Psoas muscle (tissue), 7 donors: ENCODE measurements at regions not wholly inside any gene's neighbourhood (a gene's known extent, or its start where the extent isn't known, plus 50 kb on each side); places are given as distances from the start of the nearest gene placed in this dataset.

Experiments
- ATAC-seq, 4 donors: fragments of 200-7000 bp; cut with Tn5 transposase; one replicate each; pipeline ENCODE4 v1.9.1; 2020; ENCODE audit warnings: moderate library complexity in 3 of 4, mild to moderate bottlenecking in 2 of 4
- DNase-seq, 2 donors: peaks; one replicate each; pipeline ENCODE4 v3.0.0-alpha.2; 2020
- H3K27ac ChIP-seq: fragments of 200-600 bp; one replicate; pipeline ENCODE4 v1.8.0; 2022
- H3K27me3 ChIP-seq, 3 donors: fragments of 200-600 bp in 1 of 3; one replicate each; pipeline versions ENCODE4 v1.6.1 to v1.8.0; 2013 to 2022; ENCODE audit warnings: low read length in 2 of 3, mild to moderate bottlenecking in 2 of 3, moderate library complexity in 1 of 3; ENCODE audit not compliant: insufficient read depth in 3 of 3
- H3K36me3 ChIP-seq, 2 donors: fragments of 200-600 bp in 1 of 2; one replicate each; pipeline versions ENCODE4 v1.6.1 to v1.8.0; 2013 to 2022; ENCODE audit warnings: low read depth in 1 of 2, mild to moderate bottlenecking in 1 of 2, moderate library complexity in 1 of 2; ENCODE audit not compliant: insufficient read depth in 1 of 2
- H3K4me1 ChIP-seq: fragments of 200-600 bp; one replicate; pipeline ENCODE4 v1.8.0; 2022
- H3K4me3 ChIP-seq: fragments of 200-600 bp; one replicate; pipeline ENCODE4 v1.8.0; 2022; ENCODE audit warnings: mild to moderate bottlenecking
- H3K9me3 ChIP-seq: fragments of 200-600 bp; one replicate; pipeline ENCODE4 v1.8.0; 2022
- WGBS, 3 donors: extraction: QIAGEN DNeasy Blood & Tissue Kit; methylation state at CpG; one replicate each; pipeline versions ENCODE4 v1.1.6 to v1.1.7; 2013; 5-methylcytosine and 5-hydroxymethylcytosine counted together
- intact Hi-C, 2 donors: fragments of 100-400 bp; cut with DNase I; formaldehyde crosslinking; loops; one replicate each; pipeline versions ENCODE4 v1.11.0 to v1.14.2; 2022
- TF ChIP-seq, protein P1 (sequence below): fragments of 200-600 bp; IDR thresholded peaks from one replicate; pipeline ENCODE4 v1.8.0; 2022; ENCODE audit warnings: antibody characterized with exemption
- donor health status: healthy with polysubstance abuse.
- donor health status: DM: no; HTN: no; CAD: no; lungs with moderate emphysema.
- donor health status: Bipolar disorder and iron deficiency.
- donor health status: healthy.
- donor health status: DM: yes; HTN: yes; CAD: no.
- donor health status: DM: no; HTN: no; CAD: no.
- donor health status: DM: yes; HTN: yes; CAD: no.

DNA sequence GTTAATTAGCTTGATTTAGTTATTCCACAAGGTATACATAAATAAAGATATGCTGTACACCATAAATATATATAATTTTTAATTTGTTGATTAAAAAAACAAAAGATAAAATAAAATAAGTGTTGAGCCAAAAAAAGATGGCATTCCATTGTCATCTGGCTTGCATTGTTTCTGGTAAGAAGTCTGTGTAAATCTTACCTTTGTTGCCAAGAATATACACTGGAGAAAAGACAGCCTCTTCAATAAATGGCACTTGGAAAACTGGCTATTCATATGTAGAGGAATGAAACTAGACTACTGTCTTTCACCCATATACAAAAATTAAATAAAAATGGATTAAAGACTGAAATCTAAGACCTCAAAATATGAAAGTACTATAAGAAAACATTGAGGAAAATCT, 196.5 kb downstream of the IER5 start:
- no peak for DNase-seq
- Histone ChIP-seq H3K36me3 (no peaks in the 10 kb centered on the region), H3K9me3 (peaks cover 30% of the 10 kb centered on the region), H3K4me1 (no peaks in the 10 kb centered on the region), H3K27me3 (no peaks in the 10 kb centered on the region), H3K27ac (no peak overlapping the region), H3K4me3 (no peak overlapping the region)
- no peak for ATAC-seq
- intact Hi-C loops, result no loop called here
- TF ChIP-seq, protein P1, sequence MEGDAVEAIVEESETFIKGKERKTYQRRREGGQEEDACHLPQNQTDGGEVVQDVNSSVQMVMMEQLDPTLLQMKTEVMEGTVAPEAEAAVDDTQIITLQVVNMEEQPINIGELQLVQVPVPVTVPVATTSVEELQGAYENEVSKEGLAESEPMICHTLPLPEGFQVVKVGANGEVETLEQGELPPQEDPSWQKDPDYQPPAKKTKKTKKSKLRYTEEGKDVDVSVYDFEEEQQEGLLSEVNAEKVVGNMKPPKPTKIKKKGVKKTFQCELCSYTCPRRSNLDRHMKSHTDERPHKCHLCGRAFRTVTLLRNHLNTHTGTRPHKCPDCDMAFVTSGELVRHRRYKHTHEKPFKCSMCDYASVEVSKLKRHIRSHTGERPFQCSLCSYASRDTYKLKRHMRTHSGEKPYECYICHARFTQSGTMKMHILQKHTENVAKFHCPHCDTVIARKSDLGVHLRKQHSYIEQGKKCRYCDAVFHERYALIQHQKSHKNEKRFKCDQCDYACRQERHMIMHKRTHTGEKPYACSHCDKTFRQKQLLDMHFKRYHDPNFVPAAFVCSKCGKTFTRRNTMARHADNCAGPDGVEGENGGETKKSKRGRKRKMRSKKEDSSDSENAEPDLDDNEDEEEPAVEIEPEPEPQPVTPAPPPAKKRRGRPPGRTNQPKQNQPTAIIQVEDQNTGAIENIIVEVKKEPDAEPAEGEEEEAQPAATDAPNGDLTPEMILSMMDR, result no peak

DNA sequence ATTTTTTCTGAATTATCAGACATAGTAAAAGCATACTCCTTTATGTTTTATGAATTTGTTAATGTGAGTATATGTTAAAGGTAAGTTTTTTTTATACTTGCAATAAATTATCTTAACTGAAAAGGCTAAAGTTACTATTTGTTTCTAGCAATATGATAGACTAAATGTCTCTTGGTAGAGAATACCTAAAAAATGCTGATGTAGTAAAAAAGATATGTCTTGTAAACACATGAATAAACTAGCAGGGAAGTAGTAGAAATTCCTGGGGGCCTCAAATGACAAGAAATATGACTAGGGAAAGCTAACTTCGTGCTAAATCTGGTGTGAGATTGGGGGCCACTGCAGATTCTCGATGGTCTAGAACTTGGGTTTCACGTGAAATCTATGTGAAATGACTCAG, 188.1 kb upstream of the CACNA1E start:
- TF ChIP-seq, protein P1, result no peak
- DNase-seq (no peak), ATAC-seq (no peak)
- WGBS, 3 donors, result 58 to 78% (median 70%) methylated on average over 3 of the region's 3 CpGs
- Histone ChIP-seq H3K27me3 (no peaks in the 10 kb centered on the region), H3K4me3 (no peak overlapping the region), H3K27ac (no peak overlapping the region), H3K4me1 (no peaks in the 10 kb centered on the region), H3K36me3 (no peaks in the 10 kb centered on the region), H3K9me3 (no peaks in the 10 kb centered on the region)
- intact Hi-C loops, result no loop called here

DNA sequence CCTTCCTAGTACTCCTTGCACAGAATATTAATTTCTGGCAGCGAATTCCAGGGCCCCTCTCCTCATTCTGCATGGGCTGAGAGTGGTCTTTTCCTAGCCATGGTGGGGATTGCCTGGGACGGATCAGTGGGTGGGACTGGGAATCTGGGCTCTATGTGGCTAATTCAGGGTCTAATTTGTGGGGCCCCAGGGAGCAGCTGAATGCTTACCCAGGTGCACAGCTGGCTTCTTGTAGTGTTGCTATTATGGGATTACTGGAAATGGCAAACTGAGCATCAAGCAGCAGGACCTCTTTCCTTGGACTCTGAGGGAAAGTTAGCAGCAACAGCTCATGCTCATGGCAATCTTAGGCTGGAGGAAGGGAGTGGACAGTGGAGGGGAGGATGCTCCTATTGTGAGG, 187.1 kb upstream of the CACNA1E start:
- H3K36me3 ChIP-seq, result no peaks in the 10 kb centered on the region
- no peak for ATAC-seq
- 35 to 51% (median 49%) methylated on average over 2 of the region's 2 CpGs for WGBS, 3 donors
- intact Hi-C loops, result no loop called here
- DNase-seq, result no peak
- no peaks in the 10 kb centered on the region for H3K9me3 ChIP-seq
- H3K27me3 ChIP-seq, result no peaks in the 10 kb centered on the region
- no peak overlapping the region for H3K4me3 ChIP-seq
- no peaks in the 10 kb centered on the region for H3K4me1 ChIP-seq
- TF ChIP-seq, protein P1, result no peak
- no peak overlapping the region for H3K27ac ChIP-seq

DNA sequence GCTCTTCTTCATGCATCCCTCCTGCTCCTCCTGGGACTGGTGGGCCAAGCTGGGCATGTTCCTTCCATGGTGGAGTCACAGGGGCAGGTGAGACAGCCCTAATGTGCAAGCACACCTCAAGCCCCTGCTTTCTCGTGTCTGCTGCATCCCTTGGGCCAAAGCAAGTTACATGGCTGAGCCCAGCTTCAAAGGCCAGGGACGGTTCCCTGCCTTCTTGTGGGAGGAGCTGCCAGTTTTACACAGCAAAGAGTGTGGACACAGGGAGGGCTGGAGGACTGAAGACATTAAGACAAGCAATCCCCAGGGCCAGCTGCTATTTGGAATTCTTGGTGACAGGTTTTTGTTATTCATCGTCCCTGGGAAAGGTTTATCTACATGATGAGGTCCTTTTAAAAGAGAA, 175.2 kb upstream of the CACNA1E start:
- peaks cover 0 to 2% (median 0%) of the 10 kb centered on the region in 3 donors for H3K27me3 ChIP-seq
- 35 to 54% (median 35%) methylated on average over 3 of the region's 3 CpGs for WGBS, 3 donors
- TF ChIP-seq, protein P1, result no peak

DNA sequence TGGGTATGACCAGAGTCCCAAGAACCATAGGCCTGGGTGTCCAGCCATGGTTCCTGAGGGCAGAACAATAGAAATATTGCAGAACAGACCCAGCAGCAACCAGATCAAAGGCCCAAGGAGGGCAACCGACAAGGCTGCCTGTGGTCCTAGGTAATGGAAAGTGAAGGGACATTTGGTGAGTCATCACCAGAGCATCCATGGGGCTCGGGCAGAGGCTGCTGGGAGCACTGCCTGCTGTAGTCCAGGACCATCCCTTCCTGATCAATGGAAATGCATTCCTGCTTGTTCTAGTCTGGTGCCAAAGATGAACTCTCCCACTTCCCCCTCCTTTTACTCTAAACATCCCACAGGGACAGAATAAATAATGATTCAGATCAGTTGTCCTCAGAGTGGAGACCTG, 172.8 kb upstream of the CACNA1E start:
- TF ChIP-seq, protein P1, result no peak
- no peaks in the 10 kb centered on the region for H3K9me3 ChIP-seq
- WGBS, 3 donors, result 54 to 67% (median 59%) methylated on average over 2 of the region's 2 CpGs
- ATAC-seq (no peak), DNase-seq (no peak)
- intact Hi-C loops, result loop anchor here in 1 of 2 donors (10.0 kb wide), 1 partner anchor 96 kb away; no protein-coding TSS in a partner anchor
- H3K4me3 ChIP-seq, result no peak overlapping the region
- no peaks in the 10 kb centered on the region for H3K36me3 ChIP-seq
- peaks cover 4 to 10% (median 10%) of the 10 kb centered on the region in 3 donors for H3K27me3 ChIP-seq
- H3K4me1 ChIP-seq, result no peaks in the 10 kb centered on the region
- no peak overlapping the region for H3K27ac ChIP-seq

More for the DNA sequence above, 175.2 kb upstream of the CACNA1E start:
- no peak for DNase-seq
- Histone ChIP-seq H3K4me3 (no peak overlapping the region), H3K27ac (no peak overlapping the region), H3K36me3 (no peaks in the 10 kb centered on the region), H3K4me1 (no peaks in the 10 kb centered on the region), H3K9me3 (no peaks in the 10 kb centered on the region)
- intact Hi-C loops, result no loop called here
- ATAC-seq, result no peak
